HEK293T (cell line): ENCODE measurements at regions not wholly inside any gene's neighbourhood (a gene's known extent, or its start where the extent isn't known, plus 50 kb on each side); places are given as distances from the start of the nearest gene placed in this dataset.

Experiments used
- ELF4 ChIP-seq: fragments of 450-650 bp; IDR thresholded peaks from 2 replicates; pipeline ENCODE4 v1.6.1; 2017; ENCODE audit warnings: antibody characterized with exemption
- FOXM1 ChIP-seq: fragments of 450-650 bp; IDR thresholded peaks from 2 replicates; pipeline ENCODE4 v1.6.1; 2017; ENCODE audit warnings: mild to moderate bottlenecking, borderline replicate concordance
- SUZ12 ChIP-seq: fragments of 450-650 bp; IDR thresholded peaks from 2 replicates; pipeline ENCODE4 v1.6.1; 2016; ENCODE audit warnings: mild to moderate bottlenecking

- TF ChIP-seq ELF4: no peak
- TF ChIP-seq SUZ12: no peak
- no peak for TF ChIP-seq FOXM1
Measured at GRCh38 chr4:1496116-1496642, 89.9 kb upstream of the NKX1-1 start.
